Tibial nerve (tissue), 4 donors: ENCODE measurements at regions not wholly inside any gene's neighbourhood (a gene's known extent, or its start where the extent isn't known, plus 50 kb on each side); places are given as distances from the start of the nearest gene placed in this dataset.

Experiments
- EP300 ChIP-seq, 2 donors: sonication (generic); formaldehyde crosslinking; IDR thresholded peaks; one replicate each; pipeline ENCODE4 v1.6.1; 2017; ENCODE audit warnings: antibody characterized with exemption in 2 of 2, mild to moderate bottlenecking in 1 of 2
- POLR2A ChIP-seq, 2 donors: fragments of 450-650 bp; IDR thresholded peaks; one replicate each; pipeline ENCODE4 v1.6.1; 2017; ENCODE audit warnings: antibody characterized with exemption in 2 of 2, mild to moderate bottlenecking in 2 of 2, moderate library complexity in 2 of 2
- TF ChIP-seq, protein P1 (sequence below), 5 experiments: fragments of 200-600 bp in 3 of 5; fragments of 450-650 bp in 2 of 5; sonication (generic) in 3 of 5; IDR thresholded peaks; one replicate each; pipeline ENCODE4 v1.5.1; 2016 to 2019; ENCODE audit warnings: antibody characterized with exemption in 5 of 5, mild to moderate bottlenecking in 3 of 5, moderate library complexity in 2 of 5

DNA sequence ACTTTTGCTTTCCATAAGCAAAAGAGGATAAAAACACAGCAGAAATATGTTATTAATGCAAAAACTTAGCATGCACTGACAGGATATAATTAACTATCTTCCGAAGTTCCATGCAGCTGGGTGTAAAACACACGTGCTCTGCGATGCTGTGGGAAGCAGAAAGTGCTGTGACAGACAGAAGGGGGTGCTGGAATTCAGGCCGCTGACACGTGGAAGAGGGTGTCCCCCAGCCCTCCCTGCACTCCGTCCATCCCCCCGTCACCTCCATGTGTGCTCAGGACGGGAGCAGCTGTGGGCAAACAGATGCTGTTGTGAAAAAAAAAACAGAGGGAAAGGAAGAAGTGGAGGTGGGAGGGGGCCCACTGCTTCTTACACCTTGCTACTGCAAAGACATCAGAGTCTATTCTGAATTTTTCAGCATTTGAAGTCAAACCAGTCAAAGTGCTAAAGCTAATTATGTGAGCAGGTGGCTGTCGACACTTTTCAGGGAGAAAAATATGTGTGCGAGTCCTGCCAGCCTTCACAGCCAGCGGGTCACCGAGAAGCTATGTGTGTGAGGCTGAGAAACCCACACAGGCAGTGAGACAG lies 175.9 kb upstream of the AFDN start:
- TF ChIP-seq, protein P1, sequence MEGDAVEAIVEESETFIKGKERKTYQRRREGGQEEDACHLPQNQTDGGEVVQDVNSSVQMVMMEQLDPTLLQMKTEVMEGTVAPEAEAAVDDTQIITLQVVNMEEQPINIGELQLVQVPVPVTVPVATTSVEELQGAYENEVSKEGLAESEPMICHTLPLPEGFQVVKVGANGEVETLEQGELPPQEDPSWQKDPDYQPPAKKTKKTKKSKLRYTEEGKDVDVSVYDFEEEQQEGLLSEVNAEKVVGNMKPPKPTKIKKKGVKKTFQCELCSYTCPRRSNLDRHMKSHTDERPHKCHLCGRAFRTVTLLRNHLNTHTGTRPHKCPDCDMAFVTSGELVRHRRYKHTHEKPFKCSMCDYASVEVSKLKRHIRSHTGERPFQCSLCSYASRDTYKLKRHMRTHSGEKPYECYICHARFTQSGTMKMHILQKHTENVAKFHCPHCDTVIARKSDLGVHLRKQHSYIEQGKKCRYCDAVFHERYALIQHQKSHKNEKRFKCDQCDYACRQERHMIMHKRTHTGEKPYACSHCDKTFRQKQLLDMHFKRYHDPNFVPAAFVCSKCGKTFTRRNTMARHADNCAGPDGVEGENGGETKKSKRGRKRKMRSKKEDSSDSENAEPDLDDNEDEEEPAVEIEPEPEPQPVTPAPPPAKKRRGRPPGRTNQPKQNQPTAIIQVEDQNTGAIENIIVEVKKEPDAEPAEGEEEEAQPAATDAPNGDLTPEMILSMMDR (IDR thresholded peaks at IDR 0.05) = no peak
- TF ChIP-seq POLR2A (IDR thresholded peaks at IDR 0.05) = no peak
- TF ChIP-seq EP300 (IDR thresholded peaks at IDR 0.05) = no peak
